ENCODE measurements at regions not wholly inside any gene's neighbourhood (a gene's known extent, or its start where the extent isn't known, plus 50 kb on each side); places are given as distances from the start of the nearest gene placed in this dataset.

DNA sequence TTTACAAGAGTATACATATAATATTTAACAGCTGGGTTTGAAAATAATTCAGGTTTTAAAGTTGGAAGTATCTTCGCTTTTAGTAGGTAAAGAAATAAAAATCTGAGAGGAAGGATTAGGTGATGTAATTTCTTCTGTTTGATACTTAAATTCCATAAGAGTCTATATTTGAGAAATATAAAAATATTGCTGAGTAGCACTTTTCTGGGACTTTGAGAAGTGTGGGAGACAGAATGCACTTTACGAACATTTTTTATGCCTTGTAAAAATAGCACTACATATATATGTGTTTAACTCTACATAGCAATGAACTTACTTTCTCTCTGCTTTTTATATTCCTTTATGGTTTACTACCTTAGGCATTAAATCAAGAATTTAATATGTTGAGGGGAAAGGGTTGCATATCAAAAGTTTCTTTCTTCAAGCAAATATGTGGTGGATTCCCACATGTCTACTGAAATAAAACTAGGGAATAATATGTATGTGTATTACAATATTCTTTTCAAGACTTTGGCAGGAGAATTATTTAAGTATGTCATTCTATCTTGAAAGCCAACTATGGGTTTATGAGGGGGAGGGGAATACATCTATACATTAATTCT, 266.7 kb upstream of the ADAMTS5 start:
- Histone ChIP-seq H3K4me1 (no peaks in the 10 kb centered on the region), H3K27me3 (ENCODE audit: low read depth) (no peaks in the 10 kb centered on the region), H3K9me3 (replicated peaks) (no peaks in the 10 kb centered on the region), H3K4me3 (no peak overlapping the region), H3K27ac (replicated peaks) (no peak overlapping the region), H3K36me3 (no peaks in the 10 kb centered on the region)
- TF ChIP-seq, protein P1, sequence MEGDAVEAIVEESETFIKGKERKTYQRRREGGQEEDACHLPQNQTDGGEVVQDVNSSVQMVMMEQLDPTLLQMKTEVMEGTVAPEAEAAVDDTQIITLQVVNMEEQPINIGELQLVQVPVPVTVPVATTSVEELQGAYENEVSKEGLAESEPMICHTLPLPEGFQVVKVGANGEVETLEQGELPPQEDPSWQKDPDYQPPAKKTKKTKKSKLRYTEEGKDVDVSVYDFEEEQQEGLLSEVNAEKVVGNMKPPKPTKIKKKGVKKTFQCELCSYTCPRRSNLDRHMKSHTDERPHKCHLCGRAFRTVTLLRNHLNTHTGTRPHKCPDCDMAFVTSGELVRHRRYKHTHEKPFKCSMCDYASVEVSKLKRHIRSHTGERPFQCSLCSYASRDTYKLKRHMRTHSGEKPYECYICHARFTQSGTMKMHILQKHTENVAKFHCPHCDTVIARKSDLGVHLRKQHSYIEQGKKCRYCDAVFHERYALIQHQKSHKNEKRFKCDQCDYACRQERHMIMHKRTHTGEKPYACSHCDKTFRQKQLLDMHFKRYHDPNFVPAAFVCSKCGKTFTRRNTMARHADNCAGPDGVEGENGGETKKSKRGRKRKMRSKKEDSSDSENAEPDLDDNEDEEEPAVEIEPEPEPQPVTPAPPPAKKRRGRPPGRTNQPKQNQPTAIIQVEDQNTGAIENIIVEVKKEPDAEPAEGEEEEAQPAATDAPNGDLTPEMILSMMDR (IDR thresholded peaks at IDR 0.05; ENCODE audit: borderline replicate concordance), result no peak
- intact Hi-C loops (cut with micrococcal nuclease), result no loop called here
- no peak for DNase-seq

DNA sequence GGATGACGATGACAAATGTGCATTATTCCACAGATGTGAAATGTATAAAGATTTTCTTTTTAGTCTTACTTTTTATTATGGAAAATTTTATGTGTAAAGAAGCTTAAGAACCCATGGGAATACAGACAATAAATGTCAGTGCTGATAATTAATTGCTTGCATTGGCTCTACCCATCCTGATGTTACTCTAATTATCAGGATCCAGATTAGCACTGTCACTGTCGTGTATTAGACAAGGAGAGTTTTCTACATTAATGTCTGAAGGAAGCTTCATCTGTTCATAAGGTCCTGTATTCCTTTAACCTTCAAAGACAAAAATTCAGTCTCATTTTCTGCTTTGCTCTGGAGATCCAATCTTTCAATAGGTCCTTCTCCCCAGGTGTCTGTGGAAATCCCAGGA, 259.1 kb upstream of the ADAMTS5 start:
- DNase-seq, result no peak
- no peak overlapping the region for H3K27ac ChIP-seq (replicated peaks)
- intact Hi-C loops (cut with micrococcal nuclease), result no loop called here
- no peaks in the 10 kb centered on the region for H3K4me1 ChIP-seq
- H3K36me3 ChIP-seq, result no peaks in the 10 kb centered on the region
- TF ChIP-seq, protein P1 (IDR thresholded peaks at IDR 0.05; ENCODE audit: borderline replicate concordance), result no peak
- H3K4me3 ChIP-seq, result no peak overlapping the region
- H3K27me3 ChIP-seq (ENCODE audit: low read depth), result no peaks in the 10 kb centered on the region
- no peaks in the 10 kb centered on the region for H3K9me3 ChIP-seq (replicated peaks)

DNA sequence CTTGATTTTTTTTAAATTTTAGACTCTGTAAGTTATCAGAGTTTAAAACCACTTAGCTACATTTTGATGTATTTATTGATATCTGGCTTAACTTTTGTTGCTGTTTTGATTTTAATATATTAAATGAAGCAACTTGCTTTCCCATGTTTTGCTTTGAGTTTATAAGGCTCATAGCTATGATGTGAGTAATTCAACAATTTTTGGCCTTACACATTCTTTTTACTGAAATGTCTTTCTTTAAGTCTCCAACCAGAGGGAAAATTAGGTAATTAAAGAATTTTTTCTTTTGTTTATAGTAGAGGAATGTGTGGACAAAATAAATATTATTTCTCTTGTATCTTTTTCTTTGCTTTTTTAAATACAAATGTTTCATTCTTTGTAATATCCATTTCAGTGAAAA, 258.3 kb upstream of the ADAMTS5 start:
- DNase-seq, result no peak
- Histone ChIP-seq H3K36me3 (no peaks in the 10 kb centered on the region), H3K4me3 (no peak overlapping the region), H3K9me3 (replicated peaks) (no peaks in the 10 kb centered on the region), H3K27me3 (ENCODE audit: low read depth) (no peaks in the 10 kb centered on the region), H3K4me1 (no peaks in the 10 kb centered on the region), H3K27ac (replicated peaks) (no peak overlapping the region)
- intact Hi-C loops (cut with micrococcal nuclease), result no loop called here
- TF ChIP-seq, protein P1 (IDR thresholded peaks at IDR 0.05; ENCODE audit: borderline replicate concordance), result no peak

DNA sequence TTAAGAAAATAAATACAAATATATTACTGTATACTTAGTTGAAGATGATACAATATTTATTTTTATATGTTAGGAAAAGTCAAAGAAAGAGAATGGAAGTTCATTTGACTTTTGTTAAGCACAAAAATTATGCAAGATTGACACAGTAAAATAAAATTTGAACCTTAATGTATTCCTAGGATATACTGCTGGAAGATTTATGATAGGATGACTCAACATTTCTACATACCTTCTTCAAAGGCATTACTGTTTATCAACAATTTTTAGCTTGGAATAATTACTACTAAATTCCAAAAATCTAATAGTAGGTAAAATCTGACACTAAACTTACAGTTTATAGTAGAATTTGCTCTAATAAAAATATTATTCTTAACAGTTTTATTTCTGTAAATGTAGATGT, 257.3 kb upstream of the ADAMTS5 start:
- H3K27ac ChIP-seq (replicated peaks), result no peak overlapping the region
- H3K9me3 ChIP-seq (replicated peaks), result no peaks in the 10 kb centered on the region
- DNase-seq, result no peak
- TF ChIP-seq, protein P1 (IDR thresholded peaks at IDR 0.05; ENCODE audit: borderline replicate concordance), result no peak
- intact Hi-C loops (cut with micrococcal nuclease), result no loop called here
- H3K36me3 ChIP-seq, result no peaks in the 10 kb centered on the region
- no peak overlapping the region for H3K4me3 ChIP-seq
- H3K4me1 ChIP-seq, result no peaks in the 10 kb centered on the region
- H3K27me3 ChIP-seq (ENCODE audit: low read depth), result no peaks in the 10 kb centered on the region

DNA sequence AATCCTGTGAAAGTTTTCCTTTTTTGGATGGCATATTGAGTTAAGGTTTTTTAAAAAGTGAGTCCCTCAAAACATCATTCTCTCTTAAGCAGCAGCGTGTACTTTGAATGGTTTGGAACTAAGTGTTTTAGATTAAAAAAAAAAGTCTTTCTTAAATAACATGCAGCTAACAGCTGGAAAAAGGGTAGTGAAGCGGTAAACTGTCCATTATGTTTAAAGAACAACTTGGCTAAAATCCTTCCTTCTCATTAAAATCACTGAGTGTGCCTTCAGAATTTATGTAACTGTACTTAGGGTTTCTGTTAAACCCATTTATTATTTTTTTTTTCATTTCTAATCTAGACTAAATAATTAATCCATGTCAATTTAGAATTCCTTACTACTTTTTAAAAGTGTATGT, 254.2 kb upstream of the ADAMTS5 start:
- H3K4me1 ChIP-seq, result no peaks in the 10 kb centered on the region
- H3K9me3 ChIP-seq (replicated peaks), result no peaks in the 10 kb centered on the region
- intact Hi-C loops (cut with micrococcal nuclease), result no loop called here
- TF ChIP-seq, protein P1 (IDR thresholded peaks at IDR 0.05; ENCODE audit: borderline replicate concordance), result no peak
- peak overlapping the region; percentile 21 for H3K27ac ChIP-seq (replicated peaks)
- H3K27me3 ChIP-seq (ENCODE audit: low read depth), result no peaks in the 10 kb centered on the region
- no peak overlapping the region for H3K4me3 ChIP-seq
- no peak for DNase-seq
- no peaks in the 10 kb centered on the region for H3K36me3 ChIP-seq

All from left ventricle myocardium inferior (tissue), 1 donor.